Gastroesophageal sphincter (tissue), 3 donors: ENCODE measurements at regions not wholly inside any gene's neighbourhood (a gene's known extent, or its start where the extent isn't known, plus 50 kb on each side); places are given as distances from the start of the nearest gene placed in this dataset.

Source experiments
- CTCF ChIP-seq, 4 experiments: fragments of 200-600 bp in 2 of 4; fragments of 450-650 bp in 2 of 4; sonication (generic) in 1 of 4; IDR thresholded peaks; one replicate each; pipeline ENCODE4 v1.5.1; 2017 to 2019; ENCODE audit warnings: antibody characterized with exemption in 4 of 4, mild to moderate bottlenecking in 2 of 4, moderate library complexity in 2 of 4
- EP300 ChIP-seq: sonication (generic); formaldehyde crosslinking; IDR thresholded peaks from one replicate; pipeline ENCODE4 v1.6.1; 2017; ENCODE audit warnings: antibody characterized with exemption, mild to moderate bottlenecking
- POLR2A ChIP-seq, 2 donors: fragments of 450-650 bp; IDR thresholded peaks; one replicate each; pipeline ENCODE4 v1.6.1; 2017; ENCODE audit warnings: antibody characterized with exemption in 2 of 2, mild to moderate bottlenecking in 2 of 2, moderate library complexity in 1 of 2
- POLR2AphosphoS5 ChIP-seq: sonication (generic); formaldehyde crosslinking; IDR thresholded peaks from one replicate; pipeline ENCODE4 v1.6.1; 2017; ENCODE audit warnings: antibody characterized with exemption

GRCh38 chr10:21315645-21316220 is 209.7 kb downstream of the SKIDA1 start:
- TF ChIP-seq EP300 (no peak), CTCF (IDR thresholded peaks at IDR 0.05) (no peak), POLR2AphosphoS5 (peak; percentile 53), POLR2A (IDR thresholded peaks at IDR 0.05) (no peak)
